Lung (tissue), 11 donors: ENCODE measurements at regions not wholly inside any gene's neighbourhood (a gene's known extent, or its start where the extent isn't known, plus 50 kb on each side); places are given as distances from the start of the nearest gene placed in this dataset.
A peak's percentile ranks its signal among the peaks of the same experiment; 100 is the strongest.

Experiments used
- ATAC-seq: fragments of 200-7000 bp; cut with Tn5 transposase; one replicate; pipeline ENCODE4 v1.9.1; 2020; ENCODE audit warnings: moderate number of reproducible peaks; ENCODE audit not compliant: insufficient read depth, low FRiP score
- DNase-seq, 3 donors: peaks; one replicate each; pipeline ENCODE4 v3.0.0-alpha.2; 2013 to 2017
- H3K27ac ChIP-seq, 2 donors: one replicate each; pipeline ENCODE4 v1.5.1; 2013; ENCODE audit warnings: mild to moderate bottlenecking in 2 of 2, moderate library complexity in 2 of 2, control low read depth in 1 of 2, inconsistent platforms in 1 of 2, low read depth in 1 of 2, low read length in 1 of 2
- H3K27me3 ChIP-seq, 3 donors: one replicate each; pipeline ENCODE4 v1.5.1; 2013; ENCODE audit warnings: low read length in 2 of 3; ENCODE audit not compliant: control insufficient read depth in 3 of 3, insufficient read depth in 3 of 3
- H3K36me3 ChIP-seq, 4 donors: one replicate each; pipeline ENCODE4 v1.5.1; 2013; ENCODE audit warnings: low read length in 4 of 4, mild to moderate bottlenecking in 1 of 4, moderate library complexity in 1 of 4; ENCODE audit not compliant: control insufficient read depth in 4 of 4, insufficient read depth in 4 of 4
- H3K4me1 ChIP-seq, 5 donors: one replicate each; pipeline ENCODE4 v1.5.1; 2013; ENCODE audit warnings: low read length in 5 of 5, mild to moderate bottlenecking in 2 of 5, moderate library complexity in 1 of 5; ENCODE audit not compliant: control insufficient read depth in 5 of 5, insufficient read depth in 5 of 5
- H3K4me3 ChIP-seq: one replicate; pipeline ENCODE4 v1.5.1; 2013; ENCODE audit warnings: mild to moderate bottlenecking, control low read depth, moderate library complexity
- H3K9ac ChIP-seq, 2 donors: one replicate each; pipeline ENCODE4 v1.5.1; 2013; ENCODE audit warnings: low read length in 2 of 2, control low read depth in 1 of 2; ENCODE audit not compliant: insufficient read depth in 1 of 2
- H3K9me3 ChIP-seq, 4 donors: one replicate each; pipeline ENCODE4 v1.5.1; 2013; ENCODE audit warnings: low read length in 3 of 4, mild to moderate bottlenecking in 1 of 4, moderate library complexity in 1 of 4; ENCODE audit not compliant: control insufficient read depth in 4 of 4, insufficient read depth in 3 of 4
- CTCF ChIP-seq: IDR thresholded peaks from 2 replicates; pipeline ENCODE4 v1.5.1; 2012; ENCODE audit warnings: mild to moderate bottlenecking; ENCODE audit errors: control extremely low read depth, extremely low read depth
- WGBS, 2 donors: extraction: QIAGEN DNeasy Blood & Tissue Kit; methylation state at CpG; one replicate each; pipeline ENCODE4 v1.1.7; 2013; 5-methylcytosine and 5-hydroxymethylcytosine counted together
- donor health status: control.
- donor health status: control.
- donor health status: Bipolar disorder and iron deficiency.
- donor health status: healthy.
- donor health status: DM: yes; HTN: yes; CAD: no.

- Histone ChIP-seq H3K36me3 (no peaks in the 10 kb centered on the region), H3K9ac (no peak overlapping the region)
- DNase-seq: no peak
Observed at GRCh38 chr11:13120691-13121090, 111.6 kb downstream of the RASSF10 start.

DNA sequence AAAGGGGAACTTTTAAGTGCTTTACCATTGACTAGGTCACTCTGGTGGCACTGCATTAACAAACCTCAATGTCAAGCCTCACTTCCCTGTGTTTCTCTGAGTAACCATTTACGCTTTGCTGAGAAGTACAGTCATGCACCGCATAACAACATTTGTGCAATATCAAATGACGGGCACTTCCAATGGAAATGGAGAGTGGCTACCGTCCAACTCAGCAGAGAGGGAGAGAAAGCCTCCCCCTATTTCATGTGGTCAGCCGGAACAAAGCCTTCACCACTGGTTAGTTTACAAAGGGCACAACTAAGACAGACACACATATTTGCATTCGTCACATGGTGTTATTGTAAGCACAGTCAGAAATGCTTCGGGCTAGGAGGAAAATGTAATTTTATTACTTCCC, 117.3 kb downstream of the RASSF10 start:
- peak; percentile 76 to 91 (median 90) for DNase-seq
- no peak for ATAC-seq
- Histone ChIP-seq H3K9ac (peak overlapping the region in 1 of 2 donors; percentile 44), H3K27me3 (no peaks in the 10 kb centered on the region), H3K27ac (no peak overlapping the region), H3K9me3 (peaks cover 0 to 9% (median 0%) of the 10 kb centered on the region in 4 donors), H3K36me3 (no peaks in the 10 kb centered on the region), H3K4me1 (peaks cover 0 to 7% (median 0%) of the 10 kb centered on the region in 5 donors), H3K4me3 (no peak overlapping the region)
- no peak for TF ChIP-seq CTCF
- 64 to 77% methylated on average over 7 of the region's 7 CpGs for WGBS, 2 donors

More at GRCh38 chr11:13120691-13121090, 111.6 kb downstream of the RASSF10 start:
- no peak for TF ChIP-seq CTCF
- no peak for ATAC-seq
- Histone ChIP-seq H3K9me3 (peaks cover 0 to 5% (median 0%) of the 10 kb centered on the region in 4 donors), H3K27me3 (no peaks in the 10 kb centered on the region), H3K27ac (no peak overlapping the region), H3K4me3 (no peak overlapping the region), H3K4me1 (no peaks in the 10 kb centered on the region)
- WGBS, 2 donors: 63 to 65% methylated on average over 3 of the region's 3 CpGs

- no peak for ATAC-seq
- Histone ChIP-seq H3K27me3 (no peaks in the 10 kb centered on the region), H3K9me3 (peaks cover 0 to 9% (median 0%) of the 10 kb centered on the region in 4 donors), H3K9ac (no peak overlapping the region), H3K36me3 (no peaks in the 10 kb centered on the region), H3K4me3 (no peak overlapping the region), H3K4me1 (peaks cover 0 to 7% (median 0%) of the 10 kb centered on the region in 5 donors), H3K27ac (no peak overlapping the region)
- DNase-seq: no peak
- TF ChIP-seq CTCF: no peak
- WGBS, 2 donors: 91 to 96% methylated on average over 2 of the region's 2 CpGs
Observed at GRCh38 chr11:13127161-13127560, 118.0 kb downstream of the RASSF10 start.

- Histone ChIP-seq H3K9ac (no peak overlapping the region), H3K4me1 (peaks cover 0 to 7% (median 0%) of the 10 kb centered on the region in 5 donors), H3K9me3 (peaks cover 0 to 5% (median 0%) of the 10 kb centered on the region in 4 donors), H3K27ac (no peak overlapping the region), H3K36me3 (no peaks in the 10 kb centered on the region), H3K27me3 (no peaks in the 10 kb centered on the region), H3K4me3 (no peak overlapping the region)
- TF ChIP-seq CTCF: no peak
- DNase-seq (no peak), ATAC-seq (no peak)
- 86% methylated on average over 4 of the region's 4 CpGs for WGBS, 2 donors
Observed at GRCh38 chr11:13128354-13128753, 119.2 kb downstream of the RASSF10 start.
